ENCODE measurements at regions not wholly inside any gene's neighbourhood (a gene's known extent, or its start where the extent isn't known, plus 50 kb on each side); places are given as distances from the start of the nearest gene placed in this dataset.

DNA sequence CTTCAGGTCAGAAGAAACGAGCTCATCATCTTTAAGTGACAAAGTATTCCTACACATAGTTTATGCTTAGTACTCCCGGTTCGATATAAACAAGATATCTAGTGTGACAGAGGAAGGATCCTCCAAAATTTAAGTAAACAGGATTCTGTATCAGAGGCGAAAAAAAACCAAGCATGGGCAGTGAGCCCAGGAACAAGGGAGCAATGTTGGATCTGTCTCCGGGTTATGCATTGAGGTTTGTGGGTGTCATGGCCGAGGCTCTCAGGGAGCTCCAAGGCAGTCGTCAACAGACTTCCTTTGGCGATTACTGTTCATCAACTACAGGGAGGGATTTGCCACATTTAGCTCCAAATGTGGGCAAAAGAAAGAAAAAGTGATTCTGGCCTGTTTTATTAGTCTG lies 319.5 kb downstream of the CBLN4 start:
- Histone ChIP-seq H3K4me1 (ENCODE audit: control insufficient read depth, insufficient read depth, low read length) (no peaks in the 10 kb centered on the region), H3K9me3 (replicated peaks; ENCODE audit: control insufficient read depth, insufficient read depth, low read length) (no peaks in the 10 kb centered on the region), H3K27ac (ENCODE audit: control insufficient read depth, insufficient read depth) (no peak overlapping the region), H3K4me3 (no peak overlapping the region), H3K4me2 (ENCODE audit: control insufficient read depth, insufficient read depth) (no peak overlapping the region), H3K36me3 (ENCODE audit: control insufficient read depth in 2 of 2, insufficient read depth in 2 of 2, low read length in 1 of 2) (no peaks in the 10 kb centered on the region), H3K79me2 (ENCODE audit: control insufficient read depth, insufficient read depth, low read length) (no peaks in the 10 kb centered on the region), H4K20me1 (ENCODE audit: control insufficient read depth, insufficient read depth) (no peaks in the 10 kb centered on the region), H3K9ac (ENCODE audit: control insufficient read depth, insufficient read depth, low read length) (no peak overlapping the region), H2AFZ (ENCODE audit: control insufficient read depth, low read depth, low read length) (no peak overlapping the region), H3K27me3 (replicated peaks in 1 of 2; ENCODE audit: control insufficient read depth in 2 of 2, insufficient read depth in 2 of 2, low read length in 1 of 2) (no peaks in the 10 kb centered on the region)
- no peak for TF ChIP-seq ESRRA (IDR thresholded peaks at IDR 0.05; ENCODE audit: low read length)
- no peak for TF ChIP-seq HCFC1 (IDR thresholded peaks at IDR 0.05; ENCODE audit: low read length)
- no peak for TF ChIP-seq SMAD1 (IDR thresholded peaks at IDR 0.05; ENCODE audit: low read depth, partially characterized antibody)
- TF ChIP-seq SP1 (IDR thresholded peaks at IDR 0.05; ENCODE audit: low read depth, low read length): no peak
- TF ChIP-seq NR2C2 (IDR thresholded peaks at IDR 0.05; ENCODE audit: borderline replicate concordance, control insufficient read depth, insufficient read length, low read depth): no peak
- no peak for TF ChIP-seq EP300 (IDR thresholded peaks at IDR 0.05; ENCODE audit: borderline replicate concordance in 1 of 2, control insufficient read depth in 1 of 2, low read depth in 2 of 2, low read length in 2 of 2)
- TF ChIP-seq CBX3 (IDR thresholded peaks at IDR 0.05; ENCODE audit: borderline replicate concordance, low read depth): no peak
- TF ChIP-seq BMI1 (IDR thresholded peaks at IDR 0.05; ENCODE audit: borderline replicate concordance): no peak
- no peak for TF ChIP-seq KAT2A (conservative IDR thresholded peaks at IDR 0.05; ENCODE audit: control insufficient read depth, low read depth, low read length)
- TF ChIP-seq, protein P1, sequence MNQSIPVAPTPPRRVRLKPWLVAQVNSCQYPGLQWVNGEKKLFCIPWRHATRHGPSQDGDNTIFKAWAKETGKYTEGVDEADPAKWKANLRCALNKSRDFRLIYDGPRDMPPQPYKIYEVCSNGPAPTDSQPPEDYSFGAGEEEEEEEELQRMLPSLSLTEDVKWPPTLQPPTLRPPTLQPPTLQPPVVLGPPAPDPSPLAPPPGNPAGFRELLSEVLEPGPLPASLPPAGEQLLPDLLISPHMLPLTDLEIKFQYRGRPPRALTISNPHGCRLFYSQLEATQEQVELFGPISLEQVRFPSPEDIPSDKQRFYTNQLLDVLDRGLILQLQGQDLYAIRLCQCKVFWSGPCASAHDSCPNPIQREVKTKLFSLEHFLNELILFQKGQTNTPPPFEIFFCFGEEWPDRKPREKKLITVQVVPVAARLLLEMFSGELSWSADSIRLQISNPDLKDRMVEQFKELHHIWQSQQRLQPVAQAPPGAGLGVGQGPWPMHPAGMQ (IDR thresholded peaks at IDR 0.05; ENCODE audit: borderline replicate concordance): no peak
- no peak for TF ChIP-seq IKZF2 (IDR thresholded peaks at IDR 0.05)
- TF ChIP-seq, protein P2, sequence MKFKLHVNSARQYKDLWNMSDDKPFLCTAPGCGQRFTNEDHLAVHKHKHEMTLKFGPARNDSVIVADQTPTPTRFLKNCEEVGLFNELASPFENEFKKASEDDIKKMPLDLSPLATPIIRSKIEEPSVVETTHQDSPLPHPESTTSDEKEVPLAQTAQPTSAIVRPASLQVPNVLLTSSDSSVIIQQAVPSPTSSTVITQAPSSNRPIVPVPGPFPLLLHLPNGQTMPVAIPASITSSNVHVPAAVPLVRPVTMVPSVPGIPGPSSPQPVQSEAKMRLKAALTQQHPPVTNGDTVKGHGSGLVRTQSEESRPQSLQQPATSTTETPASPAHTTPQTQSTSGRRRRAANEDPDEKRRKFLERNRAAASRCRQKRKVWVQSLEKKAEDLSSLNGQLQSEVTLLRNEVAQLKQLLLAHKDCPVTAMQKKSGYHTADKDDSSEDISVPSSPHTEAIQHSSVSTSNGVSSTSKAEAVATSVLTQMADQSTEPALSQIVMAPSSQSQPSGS (IDR thresholded peaks at IDR 0.05; ENCODE audit: low read length): no peak
- TF ChIP-seq POU2F2 (IDR thresholded peaks at IDR 0.05; ENCODE audit: borderline replicate concordance, low read depth, low read length): no peak
- TF ChIP-seq, protein P3, sequence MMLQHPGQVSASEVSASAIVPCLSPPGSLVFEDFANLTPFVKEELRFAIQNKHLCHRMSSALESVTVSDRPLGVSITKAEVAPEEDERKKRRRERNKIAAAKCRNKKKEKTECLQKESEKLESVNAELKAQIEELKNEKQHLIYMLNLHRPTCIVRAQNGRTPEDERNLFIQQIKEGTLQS (IDR thresholded peaks at IDR 0.05; ENCODE audit: borderline replicate concordance, extremely low read depth, low read depth, low read length): no peak
- TF ChIP-seq ZNF217 (IDR thresholded peaks at IDR 0.05): no peak
- FAIRE-seq (no peak), ATAC-seq (no peak), DNase-seq (ENCODE audit: low read depth, low spot score) (no peak)
- WGBS (ENCODE audit: insufficient coverage, insufficient replicate concordance, low lambda C conversion rate, missing lambda C conversion rate): 32% methylated on average over 8 of the region's 8 CpGs
- RAD21 ChIA-PET (ENCODE audit: unreplicated experiment): no interaction called here
- SMC1A ChIA-PET (ENCODE audit: uncharacterized antibody, unreplicated experiment): no interaction called here
- CTCF ChIA-PET: no interaction called here
- BruUV-seq (replicated peaks): no TSS peak
- intact Hi-C loops (cut with micrococcal nuclease; ENCODE audit: unreplicated experiment): no loop called here
- in situ Hi-C loops (cut with MboI): no loop called here
- POLR2A ChIA-PET: no interaction called here

Measured in GM12878 (cell line).